CD8-positive, alpha-beta memory T cell (primary cell): ENCODE measurements at regions not wholly inside any gene's neighbourhood (a gene's known extent, or its start where the extent isn't known, plus 50 kb on each side); places are given as distances from the start of the nearest gene placed in this dataset.
"Not testable (repeated sequence)": the region's sequence is repeated elsewhere in the genome, so short reads cannot be mapped to it uniquely, and the experiment has no call there.

ENCODE experiments used
- CTCF ChIA-PET: fragments of 350-600 bp; sonication (Branson Sonifier 250); formaldehyde crosslinking; loops from one replicate; lab custom pipeline; 2021; ENCODE audit warnings: antibody characterized with exemption; lab: Charles Lee
- POLR2A ChIA-PET: fragments of 350-600 bp; sonication (Branson Sonifier 250); formaldehyde crosslinking; loops from one replicate; lab custom pipeline; 2021; ENCODE audit warnings: antibody characterized with exemption; lab: Charles Lee
- DNase-seq, 5 donors: peaks; one replicate each; pipeline versions ENCODE4 v3.0.0 to v3.0.0-alpha.2; 2020 to 2022; ENCODE audit warnings: mixed read lengths in 1 of 5
- H3K27ac ChIP-seq: one replicate; pipeline ENCODE4 v1.7.0; 2013; ENCODE audit warnings: low read depth, mild to moderate bottlenecking, low read length, moderate library complexity
- H3K27me3 ChIP-seq: 2 replicates; pipeline ENCODE4 v1.7.0; 2013; ENCODE audit warnings: low read length, mild to moderate bottlenecking; ENCODE audit not compliant: insufficient read depth, poor library complexity, severe bottlenecking
- H3K36me3 ChIP-seq: 2 replicates; pipeline ENCODE4 v1.7.0; 2013; ENCODE audit warnings: mild to moderate bottlenecking, low read length, moderate library complexity; ENCODE audit not compliant: insufficient read depth
- H3K4me1 ChIP-seq: 2 replicates; pipeline ENCODE4 v1.7.0; 2013; ENCODE audit warnings: mild to moderate bottlenecking, low read length, moderate library complexity; ENCODE audit not compliant: insufficient read depth
- H3K4me3 ChIP-seq: 2 replicates; pipeline ENCODE4 v1.7.0; 2013; ENCODE audit warnings: mild to moderate bottlenecking, low read length
- H3K9me3 ChIP-seq: 2 replicates; pipeline ENCODE4 v1.7.0; 2013; ENCODE audit warnings: mild to moderate bottlenecking, low read length
- H3K27ac Mint-ChIP-seq, 8 donors: one replicate each; pipeline ENCODE4 v1.8.0; 2020 to 2021; ENCODE audit warnings: mixed read lengths in 8 of 8, mild to moderate bottlenecking in 6 of 8, inconsistent platforms in 3 of 8, moderate library complexity in 3 of 8
- H3K27me3 Mint-ChIP-seq, 2 donors: one replicate each; pipeline ENCODE4 v1.8.0; 2020 to 2021; ENCODE audit warnings: mixed read lengths in 2 of 2, mild to moderate bottlenecking in 1 of 2, moderate library complexity in 1 of 2
- H3K36me3 Mint-ChIP-seq, 3 donors: one replicate each; pipeline ENCODE4 v1.8.0; 2020 to 2021; ENCODE audit warnings: mixed read lengths in 3 of 3, inconsistent platforms in 1 of 3, mild to moderate bottlenecking in 1 of 3
- H3K4me1 Mint-ChIP-seq, 3 donors: one replicate each; pipeline ENCODE4 v1.8.0; 2020 to 2021; ENCODE audit warnings: mixed read lengths in 3 of 3, inconsistent platforms in 1 of 3, mild to moderate bottlenecking in 1 of 3
- H3K4me3 Mint-ChIP-seq, 7 donors: one replicate each; pipeline ENCODE4 v1.8.0; 2020 to 2021; ENCODE audit warnings: mixed read lengths in 7 of 7, mild to moderate bottlenecking in 6 of 7, moderate library complexity in 4 of 7, inconsistent platforms in 2 of 7
- H3K9me3 Mint-ChIP-seq, 5 donors: one replicate each; pipeline ENCODE4 v1.8.0; 2020 to 2022; ENCODE audit warnings: mixed read lengths in 5 of 5, mild to moderate bottlenecking in 3 of 5, moderate library complexity in 2 of 5, inconsistent platforms in 1 of 5

DNA sequence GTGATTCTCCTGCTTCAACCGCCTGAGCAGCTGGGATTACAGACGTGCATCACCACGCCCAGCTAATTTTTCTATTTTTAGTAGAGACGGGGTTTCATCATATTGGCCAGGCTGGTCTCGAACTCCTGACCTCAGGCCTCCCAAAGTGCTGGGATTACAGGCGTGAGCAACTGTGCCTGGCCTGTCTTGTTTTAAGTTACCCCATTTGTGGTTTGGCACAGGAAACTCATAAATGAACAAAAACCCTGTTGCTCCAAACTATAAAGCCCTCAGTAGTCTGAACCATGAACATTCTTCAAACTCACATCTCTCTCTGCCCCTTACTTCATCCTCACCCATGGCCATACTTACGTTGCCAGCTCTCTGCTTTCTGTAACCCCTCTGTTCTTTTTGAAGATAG lies 61.7 kb downstream of the RHOU start:
- peaks cover 0 to 14% (median 7%) of the 10 kb centered on the region in 5 donors for H3K9me3 Mint-ChIP-seq
- peak overlapping the region in 1 of 7 donors; percentile 29 for H3K4me3 Mint-ChIP-seq
- H3K4me3 ChIP-seq, H3K27ac ChIP-seq, H3K36me3 ChIP-seq, H3K9me3 ChIP-seq, DNase-seq, POLR2A ChIA-PET, H3K27me3 ChIP-seq, H3K27me3 Mint-ChIP-seq: not testable (repeated sequence)
- H3K4me1 ChIP-seq, result peaks cover 41% of the 10 kb centered on the region
- peaks cover 4 to 15% (median 15%) of the 10 kb centered on the region in 3 donors for H3K4me1 Mint-ChIP-seq
- CTCF ChIA-PET, result interaction anchor here (2.1 kb wide), 1 partner anchor 8 kb away, joined by 5 read pairs; no protein-coding TSS in a partner anchor
- peak overlapping the region in 2 of 8 donors; percentile 14 for H3K27ac Mint-ChIP-seq
- peaks cover 0 to 18% (median 0%) of the 10 kb centered on the region in 3 donors for H3K36me3 Mint-ChIP-seq

DNA sequence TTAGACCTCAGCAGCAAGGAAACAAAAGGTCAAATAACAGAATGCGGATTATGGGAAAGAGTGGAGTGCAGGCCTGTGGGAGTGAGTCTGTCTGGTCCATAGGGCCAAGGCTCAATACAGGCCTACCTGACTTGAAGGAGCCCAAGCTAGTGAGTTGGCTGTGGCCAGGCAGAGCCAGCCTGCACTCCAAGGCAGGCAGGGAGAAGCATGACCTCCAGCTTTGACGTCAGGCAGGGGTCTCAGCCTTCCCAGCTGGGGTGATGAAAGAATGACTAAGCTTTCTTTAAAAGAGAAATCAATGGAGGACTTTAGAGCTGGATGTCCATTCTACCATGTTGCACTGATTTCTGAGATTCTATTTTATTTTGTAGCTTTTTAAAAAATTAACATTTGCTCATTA lies 62.8 kb downstream of the RHOU start:
- H3K27me3 ChIP-seq, result no peaks in the 10 kb centered on the region
- DNase-seq, result no peak
- ChIA-PET POLR2A (interaction anchor here (0.5 kb wide), 1 partner anchor 62 kb away, joined by 4 read pairs; no protein-coding TSS in a partner anchor), CTCF (interaction anchor here (1.4 to 2.0 kb wide), 2 partner anchors 62 to 63 kb away, joined by 3 to 4 read pairs; partner anchors contain the start of gene RHOU)
- no peak overlapping the region for H3K27ac ChIP-seq
- Mint-ChIP-seq H3K4me1 (peaks cover 4 to 15% (median 15%) of the 10 kb centered on the region in 3 donors), H3K4me3 (no peak overlapping the region), H3K27me3 (no peaks in the 10 kb centered on the region), H3K36me3 (peaks cover 0 to 18% (median 0%) of the 10 kb centered on the region in 3 donors), H3K9me3 (peaks cover 0 to 14% (median 7%) of the 10 kb centered on the region in 5 donors), H3K27ac (no peak overlapping the region)
- no peak overlapping the region for H3K4me3 ChIP-seq
- H3K9me3 ChIP-seq, result no peaks in the 10 kb centered on the region
- no peaks in the 10 kb centered on the region for H3K36me3 ChIP-seq
- H3K4me1 ChIP-seq, result peaks cover 30% of the 10 kb centered on the region

- Mint-ChIP-seq H3K4me1 (peaks cover 4 to 15% (median 15%) of the 10 kb centered on the region in 3 donors), H3K4me3 (no peak overlapping the region), H3K36me3 (peaks cover 0 to 18% (median 0%) of the 10 kb centered on the region in 3 donors), H3K27me3 (no peaks in the 10 kb centered on the region), H3K9me3 (peaks cover 0 to 14% (median 7%) of the 10 kb centered on the region in 5 donors), H3K27ac (peak overlapping the region in 1 of 8 donors; percentile 41)
- Histone ChIP-seq H3K27me3 (no peaks in the 10 kb centered on the region), H3K27ac (no peak overlapping the region), H3K4me3 (no peak overlapping the region), H3K9me3 (no peaks in the 10 kb centered on the region), H3K4me1 (peaks cover 25% of the 10 kb centered on the region), H3K36me3 (no peaks in the 10 kb centered on the region)
- no peak for DNase-seq
- CTCF ChIA-PET, result interaction anchor here (1.4 to 2.0 kb wide), 2 partner anchors 62 to 64 kb away, joined by 3 to 4 read pairs; partner anchors contain the start of gene RHOU
- POLR2A ChIA-PET, result interaction anchor here (0.5 kb wide), 1 partner anchor 62 kb away, joined by 4 read pairs; no protein-coding TSS in a partner anchor
Measured at GRCh38 chr1:228798548-228798947, 63.3 kb downstream of the RHOU start.

DNA sequence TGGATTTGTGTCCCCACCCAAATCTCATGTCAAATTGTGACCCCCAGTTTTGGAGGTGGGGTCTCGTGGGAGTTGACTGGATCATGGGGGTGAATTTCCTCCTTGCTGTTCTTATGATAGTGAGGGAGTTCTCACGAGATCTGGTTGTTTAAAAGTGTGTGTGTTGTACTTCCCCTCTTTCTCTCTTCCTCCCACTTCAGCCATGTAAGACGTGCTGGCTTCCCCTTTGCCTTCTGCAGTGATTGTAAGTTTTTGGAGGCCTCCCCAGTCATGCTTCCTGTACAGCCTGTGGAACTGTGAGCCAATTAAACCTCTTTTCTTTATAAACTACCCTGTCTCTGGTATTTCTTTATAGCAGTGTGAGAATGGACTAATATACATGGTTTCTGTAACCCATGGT lies 64.6 kb downstream of the RHOU start:
- H3K4me3 ChIP-seq, result no peak overlapping the region
- peaks cover 14 to 24% (median 21%) of the 10 kb centered on the region in 3 donors for H3K4me1 Mint-ChIP-seq
- H3K27ac ChIP-seq, result no peak overlapping the region
- H3K27me3 ChIP-seq, result no peaks in the 10 kb centered on the region
- H3K9me3 Mint-ChIP-seq, result peaks cover 0 to 14% (median 7%) of the 10 kb centered on the region in 5 donors
- CTCF ChIA-PET, result no interaction called here
- H3K27me3 Mint-ChIP-seq, result no peaks in the 10 kb centered on the region
- H3K9me3 ChIP-seq, result no peaks in the 10 kb centered on the region
- POLR2A ChIA-PET, result no interaction called here
- peaks cover 0 to 18% (median 0%) of the 10 kb centered on the region in 3 donors for H3K36me3 Mint-ChIP-seq
- H3K4me3 Mint-ChIP-seq, result no peak overlapping the region
- H3K27ac Mint-ChIP-seq, result no peak overlapping the region
- H3K4me1 ChIP-seq, result peaks cover 18% of the 10 kb centered on the region
- H3K36me3 ChIP-seq, result no peaks in the 10 kb centered on the region
- DNase-seq, result no peak

- Mint-ChIP-seq H3K9me3 (peaks cover 0 to 14% (median 7%) of the 10 kb centered on the region in 5 donors), H3K4me1 (peaks cover 22 to 33% (median 23%) of the 10 kb centered on the region in 3 donors), H3K27me3 (no peaks in the 10 kb centered on the region), H3K4me3 (no peak overlapping the region), H3K36me3 (peaks cover 0 to 18% (median 0%) of the 10 kb centered on the region in 3 donors), H3K27ac (peak overlapping the region in 1 of 8 donors; percentile 8)
- POLR2A ChIA-PET, result no interaction called here
- Histone ChIP-seq H3K4me3 (no peak overlapping the region), H3K27ac (no peak overlapping the region), H3K4me1 (peaks cover 13% of the 10 kb centered on the region), H3K27me3 (no peaks in the 10 kb centered on the region), H3K9me3 (no peaks in the 10 kb centered on the region), H3K36me3 (no peaks in the 10 kb centered on the region)
- CTCF ChIA-PET, result no interaction called here
- no peak for DNase-seq
Measured at GRCh38 chr1:228801068-228801467, 65.8 kb downstream of the RHOU start.

- no peak for DNase-seq
- no peaks in the 10 kb centered on the region for H3K36me3 ChIP-seq
- no peak overlapping the region for H3K4me3 ChIP-seq
- Mint-ChIP-seq H3K27me3 (no peaks in the 10 kb centered on the region), H3K36me3 (peaks cover 0 to 12% (median 0%) of the 10 kb centered on the region in 3 donors), H3K9me3 (peaks cover 0 to 7% (median 3%) of the 10 kb centered on the region in 5 donors), H3K4me1 (peaks cover 17 to 26% (median 19%) of the 10 kb centered on the region in 3 donors), H3K4me3 (no peak overlapping the region), H3K27ac (peak overlapping the region in 1 of 8 donors; percentile 45)
- H3K4me1 ChIP-seq, result peaks cover 13% of the 10 kb centered on the region
- H3K27me3 ChIP-seq, result no peaks in the 10 kb centered on the region
- H3K9me3 ChIP-seq, result no peaks in the 10 kb centered on the region
- CTCF ChIA-PET, result interaction anchor here (1.1 kb wide), 1 partner anchor 8 kb away, joined by 3 read pairs; no protein-coding TSS in a partner anchor
- POLR2A ChIA-PET, result no interaction called here
- H3K27ac ChIP-seq, result no peak overlapping the region
Measured at GRCh38 chr1:228802386-228803220, 67.3 kb downstream of the RHOU start.

GRCh38 chr1:228803421-228803820 lies 68.1 kb downstream of the RHOU start:
- no peak overlapping the region for H3K4me3 Mint-ChIP-seq
- H3K27me3 Mint-ChIP-seq, result no peaks in the 10 kb centered on the region
- H3K4me1 Mint-ChIP-seq, result peaks cover 13 to 23% (median 19%) of the 10 kb centered on the region in 3 donors
- H3K27ac ChIP-seq, result no peak overlapping the region
- peaks cover 0 to 7% (median 0%) of the 10 kb centered on the region in 3 donors for H3K36me3 Mint-ChIP-seq
- no peak for DNase-seq
- peaks cover 0 to 4% (median 2%) of the 10 kb centered on the region in 5 donors for H3K9me3 Mint-ChIP-seq
- POLR2A ChIA-PET, result no interaction called here
- CTCF ChIA-PET, result interaction anchor here (1.1 kb wide), 1 partner anchor 9 kb away, joined by 3 read pairs; no protein-coding TSS in a partner anchor
- H3K27ac Mint-ChIP-seq, result peak overlapping the region in 2 of 8 donors; percentile 17 to 62
- peaks cover 13% of the 10 kb centered on the region for H3K4me1 ChIP-seq
- no peaks in the 10 kb centered on the region for H3K36me3 ChIP-seq
- no peaks in the 10 kb centered on the region for H3K9me3 ChIP-seq
- no peak overlapping the region for H3K4me3 ChIP-seq
- H3K27me3 ChIP-seq, result no peaks in the 10 kb centered on the region
